ENCODE measurements at regions not wholly inside any gene's neighbourhood (a gene's known extent, or its start where the extent isn't known, plus 50 kb on each side); places are given as distances from the start of the nearest gene placed in this dataset.

- DNase-seq: no peak
These were observed 135.9 kb downstream of the JCAD start for GRCh38 chr10:29923416-29923965.

GRCh38 chr10:29922892-29923291 lies 136.5 kb downstream of the JCAD start:
- no peak for DNase-seq

DNA sequence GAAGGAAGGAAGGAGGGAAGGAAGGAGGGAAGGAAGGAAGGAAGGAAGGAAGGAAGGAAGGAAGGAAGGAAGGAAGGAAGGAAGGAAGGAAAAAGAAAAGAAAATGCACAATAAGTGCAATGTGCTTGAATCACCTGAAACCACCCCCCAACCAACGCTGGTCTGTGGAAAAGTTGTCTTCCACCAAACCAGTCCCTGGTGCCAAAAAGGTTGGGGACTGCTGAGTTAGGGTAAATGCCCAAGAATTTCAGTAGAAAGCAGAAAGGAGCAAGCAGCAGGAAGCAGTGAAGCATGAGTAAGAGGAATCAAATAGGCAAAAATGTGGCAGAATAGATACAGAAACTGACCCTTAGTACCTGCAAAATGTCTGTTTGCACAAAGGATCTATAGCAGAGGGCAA lies 137.2 kb downstream of the JCAD start:
- DNase-seq: no peak

- no peak for DNase-seq
These were observed 138.3 kb downstream of the JCAD start for GRCh38 chr10:29921071-29921446.

- no peak for DNase-seq
These were observed 138.8 kb downstream of the JCAD start for GRCh38 chr10:29920408-29921070.

DNA sequence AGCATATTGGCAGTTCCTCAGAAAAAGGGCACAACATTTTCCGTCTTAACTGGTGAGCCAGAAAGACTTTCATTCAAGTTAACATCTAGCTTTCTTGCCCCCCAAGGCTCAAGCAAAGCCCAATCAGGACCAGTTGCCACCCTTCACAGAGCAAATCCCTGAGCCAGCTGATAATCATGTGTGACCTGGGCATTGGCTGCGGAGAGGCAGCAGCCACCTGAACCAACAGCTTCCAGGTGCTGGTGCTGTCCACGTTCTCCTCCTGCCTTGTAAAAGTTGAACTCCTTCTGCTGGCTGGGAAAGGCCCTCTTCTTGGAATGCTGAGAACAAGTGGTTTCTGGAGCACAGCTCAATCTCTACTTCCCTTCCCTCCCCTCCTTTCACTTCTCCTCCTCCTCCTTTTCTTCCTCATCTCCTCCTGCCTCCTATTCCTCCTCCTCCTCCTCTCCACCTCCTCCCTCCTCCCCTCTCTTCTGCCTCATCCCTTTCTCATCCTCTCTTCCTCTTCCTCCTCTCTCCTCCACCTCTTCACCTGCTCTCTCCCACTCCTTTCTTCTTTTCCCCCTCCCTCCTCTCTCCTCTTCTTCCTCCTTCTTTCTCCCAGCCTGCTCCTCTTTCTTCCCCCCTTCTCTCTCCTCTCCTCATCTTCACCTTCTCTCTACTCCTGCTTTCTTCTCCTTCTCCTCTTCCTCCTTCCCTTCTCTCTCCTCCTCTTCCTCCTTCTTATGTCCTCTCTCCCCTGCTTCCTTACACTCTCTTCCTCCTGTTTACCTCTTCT lies 140.6 kb downstream of the JCAD start:
- DNase-seq: no peak

- no peak for DNase-seq
These were observed 142.1 kb downstream of the JCAD start for GRCh38 chr10:29917311-29917710.

- DNase-seq: no peak
These were observed 142.7 kb downstream of the JCAD start for GRCh38 chr10:29916669-29917068.

DNA sequence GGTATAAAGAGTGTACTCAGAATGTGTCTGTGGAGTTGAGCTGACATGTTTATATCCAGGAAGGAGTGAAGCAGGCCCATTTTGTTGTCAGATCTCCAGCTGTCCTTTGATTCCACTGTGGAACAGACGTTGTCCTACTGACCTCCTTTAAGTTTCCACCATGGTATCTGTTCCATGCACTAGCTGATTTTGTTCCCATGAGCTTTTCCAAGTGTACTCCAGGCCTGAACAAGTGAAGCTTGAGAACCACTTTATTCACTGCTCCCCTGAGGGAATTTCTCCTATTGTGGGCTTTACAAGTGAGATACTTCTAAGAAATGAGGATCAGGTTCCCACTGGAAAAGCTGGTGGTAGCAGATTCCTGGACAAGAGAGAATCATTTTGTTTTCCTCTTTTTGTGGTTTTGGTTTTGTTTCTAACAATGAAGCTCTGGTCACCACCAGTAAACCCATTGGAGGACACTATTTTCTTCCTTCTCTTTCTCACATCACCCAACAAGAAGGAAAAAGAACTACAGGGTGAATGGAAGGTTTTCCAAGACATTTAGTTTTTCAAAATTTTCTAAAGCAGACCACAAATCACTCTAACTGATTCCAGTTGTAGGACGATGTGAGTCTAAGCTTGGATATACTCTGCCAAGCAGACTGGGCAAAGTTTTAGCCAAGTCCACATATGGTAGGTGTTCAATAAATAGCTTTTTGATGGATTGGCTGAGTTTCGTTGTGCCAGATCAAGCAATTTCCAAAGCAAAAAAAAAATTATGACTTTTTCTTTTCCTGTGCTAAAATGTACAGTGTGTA lies 144.2 kb downstream of the JCAD start:
- no peak for DNase-seq

GRCh38 chr10:29908962-29909361 lies 150.4 kb downstream of the JCAD start:
- DNase-seq: no peak

GRCh38 chr10:29900865-29901264 lies 158.5 kb downstream of the JCAD start:
- no peak for DNase-seq

GRCh38 chr10:29897999-29898716 lies 161.2 kb downstream of the JCAD start:
- no peak for DNase-seq

GRCh38 chr10:29897430-29897829 lies 162.0 kb downstream of the JCAD start:
- no peak for DNase-seq

DNA sequence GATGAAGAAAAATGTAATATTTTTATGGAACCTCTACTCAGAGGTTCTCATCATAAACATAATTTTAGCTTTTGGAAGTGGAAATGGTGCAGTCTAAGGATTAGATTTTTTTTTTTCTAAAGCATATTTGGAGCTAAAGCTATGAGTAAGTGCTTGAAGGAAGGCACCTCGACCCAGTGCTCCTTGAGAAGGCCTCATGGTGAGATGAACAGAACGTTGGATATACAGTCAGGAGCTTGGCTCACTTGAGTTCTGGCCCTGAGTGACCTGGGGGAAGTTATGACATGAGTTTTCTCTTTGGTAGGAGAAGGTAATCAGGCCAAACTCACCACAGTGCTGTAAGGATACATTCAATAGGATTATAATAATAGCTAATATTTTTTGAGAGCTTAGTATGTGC lies 163.3 kb downstream of the JCAD start:
- no peak for DNase-seq

- no peak for DNase-seq
These were observed 163.9 kb downstream of the JCAD start for GRCh38 chr10:29895456-29895855.

DNA sequence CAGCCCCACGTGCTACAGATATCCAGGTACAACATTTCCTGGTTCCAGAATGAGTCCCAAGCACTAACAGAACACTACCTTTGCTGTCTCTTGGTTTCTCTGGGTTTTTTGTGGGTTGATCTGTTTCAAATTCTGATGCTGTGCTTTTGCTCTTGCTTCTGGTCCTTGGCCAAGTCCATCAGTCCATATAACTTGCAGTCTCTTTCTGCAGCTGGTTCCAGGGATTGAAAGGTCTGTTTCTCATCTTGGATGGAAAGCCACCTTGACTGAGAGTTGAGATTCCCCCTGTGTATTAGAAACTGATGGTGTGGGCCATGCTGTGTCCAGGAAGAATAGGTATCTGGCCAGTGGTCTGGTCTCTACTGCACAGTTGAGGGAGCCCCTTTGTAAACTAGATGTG lies 171.1 kb downstream of the JCAD start:
- no peak for DNase-seq

DNA sequence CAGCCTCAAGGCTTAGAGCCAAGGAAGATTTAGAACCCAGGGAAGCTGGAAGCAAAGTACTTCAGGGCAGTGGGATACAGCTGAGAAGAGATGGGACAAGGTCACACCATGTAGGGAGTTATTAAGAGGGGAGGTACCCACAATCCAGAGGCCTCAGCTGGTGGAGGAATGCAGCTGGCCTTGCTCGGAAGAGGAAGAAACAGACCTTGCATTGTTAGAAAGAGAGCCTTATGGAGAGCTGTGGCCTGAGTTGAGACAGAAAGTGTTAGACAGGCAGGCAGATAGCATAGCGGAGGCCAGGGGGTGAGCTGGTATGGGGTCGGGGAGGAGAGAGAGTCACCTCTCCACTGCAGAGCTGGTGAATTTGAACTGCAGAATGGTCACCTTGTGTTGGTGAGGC lies 173.1 kb downstream of the JCAD start:
- no peak for DNase-seq

DNA sequence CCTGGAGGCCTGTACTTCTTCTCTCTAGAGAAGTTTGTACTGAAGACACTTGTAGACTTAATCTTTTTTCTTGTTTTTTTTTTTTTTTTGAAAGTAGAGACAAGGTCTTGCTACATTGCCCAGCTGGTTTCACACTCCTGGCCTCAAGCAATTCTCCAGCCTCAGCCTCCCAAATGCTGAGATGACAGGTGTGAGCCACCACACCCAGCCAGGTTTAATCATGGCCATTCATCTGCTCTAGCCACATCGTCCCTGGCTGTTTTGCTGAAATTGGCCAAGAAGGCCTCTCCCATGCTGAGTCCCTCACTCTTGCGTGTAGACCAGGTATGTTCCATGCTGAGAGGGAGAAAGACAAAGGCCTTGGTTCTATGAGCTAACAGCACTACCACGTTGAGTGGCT lies 176.2 kb downstream of the JCAD start:
- no peak for DNase-seq

DNA sequence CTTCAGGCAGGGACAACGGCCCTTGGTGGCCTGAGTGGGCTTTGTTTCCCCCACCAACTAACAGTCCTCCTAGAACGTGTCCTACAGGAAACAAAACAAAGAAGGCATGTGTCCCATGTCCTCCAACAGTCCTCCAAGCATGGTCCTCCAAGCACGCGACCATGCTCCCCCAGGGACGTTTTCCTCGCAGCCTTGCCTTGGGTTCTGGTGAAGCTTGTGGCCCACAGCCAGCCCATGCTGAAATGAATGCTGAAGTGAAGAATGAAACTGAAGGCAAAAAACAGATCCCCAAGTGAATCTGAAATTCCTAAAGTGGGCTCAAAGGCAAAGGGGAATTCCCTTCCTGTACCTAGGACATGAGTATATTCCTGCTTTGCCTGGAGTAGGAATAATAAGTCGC lies 176.6 kb downstream of the JCAD start:
- DNase-seq: no peak

GRCh38 chr10:29881811-29882210 lies 177.6 kb downstream of the JCAD start:
- DNase-seq: no peak

DNA sequence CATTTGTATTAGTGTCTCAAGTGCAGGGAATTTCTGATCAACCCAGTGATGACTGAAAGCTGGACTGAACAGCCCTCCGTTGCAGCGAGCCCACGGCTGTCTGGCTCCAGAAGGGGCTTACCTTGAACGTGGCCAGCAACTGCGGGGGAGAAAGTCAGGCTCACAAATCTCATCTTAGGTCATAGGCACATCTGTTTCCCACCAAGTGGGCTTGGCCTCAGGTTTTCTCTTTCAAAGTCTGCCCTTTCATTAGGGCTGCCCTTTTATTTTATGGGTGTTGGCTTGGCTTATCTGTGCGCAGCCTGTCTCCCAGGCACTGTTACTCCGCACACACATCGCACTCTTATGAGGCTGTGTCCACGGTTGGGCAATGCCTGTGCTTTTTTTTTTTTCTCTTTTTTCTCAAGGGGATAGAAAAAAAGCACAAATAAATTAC lies 178.0 kb downstream of the JCAD start:
- no peak for DNase-seq

- DNase-seq: no peak
These were observed 178.5 kb downstream of the JCAD start for GRCh38 chr10:29880856-29881255.

DNA sequence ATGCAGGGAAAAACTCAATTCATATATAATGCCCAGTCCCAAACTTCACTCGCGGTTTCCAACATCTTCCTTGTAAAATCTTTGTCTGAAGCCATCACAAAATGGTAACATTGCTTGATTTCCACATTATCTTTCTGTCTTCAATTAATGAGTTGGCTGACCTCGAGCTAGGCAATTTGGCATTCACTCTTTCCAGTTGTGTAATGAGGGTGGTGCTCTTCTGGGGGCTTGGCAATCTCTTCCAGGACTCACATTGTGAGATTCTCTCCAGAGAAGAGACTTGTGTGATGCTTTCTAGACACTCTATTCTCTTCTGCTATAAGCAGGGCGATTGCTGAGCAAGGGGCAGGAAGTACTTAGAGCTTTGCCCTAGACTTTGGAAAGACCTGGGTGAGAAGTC lies 179.5 kb downstream of the JCAD start:
- no peak for DNase-seq

All from stimulated activated naive CD4-positive, alpha-beta T cell treated with Interleukin-2 at 50 U/mL for 16 hours (primary cell).